OCI-LY7 (cell line): ENCODE measurements at regions not wholly inside any gene's neighbourhood (a gene's known extent, or its start where the extent isn't known, plus 50 kb on each side); places are given as distances from the start of the nearest gene placed in this dataset.

Experiments
- BruUV-seq: library from RNA; stranded (reverse); fragments of 400-500 nt; replicated peaks from 2 replicates; lab custom pipeline; 2021; lab: Mats Ljungman, UMichigan
- CTCF ChIA-PET: fragments of 300-600 bp; sonication (Branson Sonifier 250); formaldehyde crosslinking; loops from one replicate; lab custom pipeline; 2022; ENCODE audit warnings: antibody characterized with exemption; ENCODE audit not compliant: unreplicated experiment; lab: Charles Lee
- POLR2A ChIA-PET: fragments of 300-600 bp; sonication (Branson Sonifier 250); formaldehyde crosslinking; loops from one replicate; lab custom pipeline; 2022; ENCODE audit warnings: antibody characterized with exemption; lab: Charles Lee
- DNase-seq: peaks from one replicate; pipeline ENCODE4 v3.0.0-alpha.2; 2015; ENCODE audit warnings: low spot score
- H2AFZ ChIP-seq: fragments of 200-600 bp; sonication (generic), shearing (Covaris generic); 2 replicates; pipeline ENCODE4 v1.6.1; 2014; ENCODE audit warnings: mild to moderate bottlenecking, antibody characterized with exemption, low read length, moderate library complexity
- H3K27ac ChIP-seq: fragments of 200-600 bp; sonication (generic); 2 replicates; pipeline ENCODE4 v1.5.1; 2014; ENCODE audit warnings: mixed run types, low read depth, mild to moderate bottlenecking, moderate library complexity, low read length, inconsistent platforms; ENCODE audit not compliant: poor library complexity, severe bottlenecking
- H3K36me3 ChIP-seq: fragments of 200-600 bp; sonication (generic); 2 replicates; pipeline ENCODE4 v1.6.1; 2014; ENCODE audit warnings: mild to moderate bottlenecking, antibody characterized with exemption, low read length, moderate library complexity, mixed read lengths; ENCODE audit not compliant: insufficient read depth
- H3K4me1 ChIP-seq: fragments of 200-600 bp; sonication (generic); 2 replicates; pipeline ENCODE4 v1.5.1; 2014; ENCODE audit warnings: mild to moderate bottlenecking, low read length; ENCODE audit not compliant: insufficient read depth, poor library complexity, severe bottlenecking
- H3K4me2 ChIP-seq: fragments of 200-600 bp; sonication (generic); 2 replicates; pipeline ENCODE4 v1.6.1; 2014; ENCODE audit warnings: mild to moderate bottlenecking, low read length
- H3K4me3 ChIP-seq: fragments of 200-600 bp; sonication (generic); 2 replicates; pipeline ENCODE4 v1.5.1; 2014; ENCODE audit warnings: mild to moderate bottlenecking, low read depth, low read length; ENCODE audit not compliant: poor library complexity, severe bottlenecking
- H3K79me2 ChIP-seq: fragments of 200-600 bp; sonication (generic); 2 replicates; pipeline ENCODE4 v1.6.1; 2016; ENCODE audit warnings: low read depth, mild to moderate bottlenecking, low read length, moderate library complexity, mixed read lengths; ENCODE audit not compliant: insufficient read depth
- H3K9me2 ChIP-seq: fragments of 200-600 bp; sonication (generic); 2 replicates; pipeline ENCODE4 v1.6.1; 2016; ENCODE audit warnings: mild to moderate bottlenecking, low read length, mixed read lengths; ENCODE audit not compliant: insufficient read depth
- H3K9me3 ChIP-seq: fragments of 200-600 bp; sonication (generic); 2 replicates; pipeline ENCODE4 v1.6.1; 2014; ENCODE audit warnings: mild to moderate bottlenecking, mixed run types, low read length, mixed read lengths
- H4K20me1 ChIP-seq: fragments of 200-600 bp; sonication (generic); 2 replicates; pipeline ENCODE4 v1.6.1; 2014; ENCODE audit warnings: mild to moderate bottlenecking, antibody characterized with exemption, low read length, moderate library complexity, mixed read lengths; ENCODE audit not compliant: insufficient read depth
- CTCF ChIP-seq: fragments of 200-600 bp; sonication (generic); conservative IDR thresholded peaks from 2 replicates; pipeline ENCODE4 v1.5.1; 2014; ENCODE audit warnings: mild to moderate bottlenecking, antibody characterized with exemption, low read length, moderate library complexity, mixed read lengths
- EZH2phosphoT487 ChIP-seq: fragments of 200-600 bp; sonication (generic); IDR thresholded peaks from 2 replicates; pipeline ENCODE4 v1.6.1; 2018; ENCODE audit warnings: low read depth, borderline replicate concordance, mild to moderate bottlenecking, mixed run types, antibody characterized with exemption, low read length, moderate library complexity, mixed read lengths
- intact Hi-C: fragments of 100-400 bp; cut with micrococcal nuclease; formaldehyde crosslinking; loops from one replicate; pipeline ENCODE4 v1.10.0; 2022; ENCODE audit not compliant: unreplicated experiment

GRCh38 chr4:124786634-124787033 is 74.1 kb upstream of the ANKRD50 start:
- Histone ChIP-seq H3K4me2 (no peak overlapping the region), H4K20me1 (no peaks in the 10 kb centered on the region), H3K9me3 (no peaks in the 10 kb centered on the region), H3K36me3 (no peaks in the 10 kb centered on the region), H3K9me2 (no peaks in the 10 kb centered on the region), H3K4me1 (no peaks in the 10 kb centered on the region), H3K27ac (no peak overlapping the region), H3K79me2 (no peaks in the 10 kb centered on the region), H3K4me3 (no peak overlapping the region), H2AFZ (no peak overlapping the region)
- CTCF ChIA-PET, result no interaction called here
- intact Hi-C loops, result no loop called here
- DNase-seq, result no peak
- no TSS peak for BruUV-seq
- TF ChIP-seq EZH2phosphoT487 (no peak), CTCF (no peak)
- POLR2A ChIA-PET, result no interaction called here

GRCh38 chr4:124785645-124786044 is 73.1 kb upstream of the ANKRD50 start:
- Histone ChIP-seq H3K79me2 (no peaks in the 10 kb centered on the region), H2AFZ (no peak overlapping the region), H3K4me2 (no peak overlapping the region), H3K27ac (no peak overlapping the region), H3K9me3 (no peaks in the 10 kb centered on the region), H3K36me3 (no peaks in the 10 kb centered on the region), H3K4me1 (no peaks in the 10 kb centered on the region), H4K20me1 (no peaks in the 10 kb centered on the region), H3K4me3 (no peak overlapping the region), H3K9me2 (no peaks in the 10 kb centered on the region)
- intact Hi-C loops, result no loop called here
- ChIA-PET POLR2A (no interaction called here), CTCF (no interaction called here)
- DNase-seq, result no peak
- TF ChIP-seq CTCF (peak; percentile 33; the same call in 1 of the 2 replicates), EZH2phosphoT487 (no peak)
- no TSS peak for BruUV-seq

GRCh38 chr4:124783847-124784246 is 71.3 kb upstream of the ANKRD50 start:
- BruUV-seq, result no TSS peak

More at GRCh38 chr4:124783847-124784246, 71.3 kb upstream of the ANKRD50 start:
- Histone ChIP-seq H3K79me2 (no peaks in the 10 kb centered on the region), H3K4me1 (no peaks in the 10 kb centered on the region), H3K9me2 (no peaks in the 10 kb centered on the region), H3K4me2 (no peak overlapping the region), H2AFZ (no peak overlapping the region), H3K4me3 (no peak overlapping the region), H3K9me3 (no peaks in the 10 kb centered on the region), H3K27ac (no peak overlapping the region), H3K36me3 (no peaks in the 10 kb centered on the region), H4K20me1 (no peaks in the 10 kb centered on the region)
- ChIA-PET POLR2A (no interaction called here), CTCF (no interaction called here)
- intact Hi-C loops, result no loop called here
- TF ChIP-seq EZH2phosphoT487, result no peak
- DNase-seq, result no peak
